NT2/D1 (cell line): ENCODE measurements at regions not wholly inside any gene's neighbourhood (a gene's known extent, or its start where the extent isn't known, plus 50 kb on each side); places are given as distances from the start of the nearest gene placed in this dataset.
A peak's percentile ranks its signal among the peaks of the same experiment; 100 is the strongest.
"Not testable (repeated sequence)": the region's sequence is repeated elsewhere in the genome, so short reads cannot be mapped to it uniquely, and the experiment has no call there.

Experiments used
- DNase-seq: peaks from one replicate; pipeline ENCODE4 v3.0.0-alpha.2; 2011; ENCODE audit warnings: low read depth, low spot score
- H3K27me3 ChIP-seq: 2 replicates; pipeline ENCODE4 v1.6.0; 2011; ENCODE audit warnings: mild to moderate bottlenecking; ENCODE audit not compliant: insufficient read length, insufficient read depth
- H3K36me3 ChIP-seq: 2 replicates; pipeline ENCODE4 v1.6.1; 2011; ENCODE audit warnings: mild to moderate bottlenecking, low read length, mixed read lengths; ENCODE audit not compliant: insufficient read depth, insufficient read length
- H3K4me1 ChIP-seq: 2 replicates; pipeline ENCODE4 v1.5.1; 2011; ENCODE audit not compliant: insufficient read depth, insufficient read length
- H3K4me3 ChIP-seq: 2 replicates; pipeline ENCODE4 v1.5.1; 2011; ENCODE audit warnings: low read depth; ENCODE audit not compliant: insufficient read length
- H3K9ac ChIP-seq: 2 replicates; pipeline ENCODE4 v1.6.0; 2011; ENCODE audit warnings: low read depth; ENCODE audit not compliant: insufficient read length
- H3K9me3 ChIP-seq: 2 replicates; pipeline ENCODE4 v1.5.1; 2011; ENCODE audit warnings: mild to moderate bottlenecking, low read length; ENCODE audit not compliant: insufficient read depth
- SUZ12 ChIP-seq: IDR thresholded peaks from 2 replicates; pipeline ENCODE4 v1.6.1; 2011; ENCODE audit not compliant: insufficient read length, insufficient read depth; ENCODE audit errors: extremely low read depth
- YY1 ChIP-seq: IDR thresholded peaks from 2 replicates; pipeline ENCODE4 v1.6.1; 2011; ENCODE audit not compliant: insufficient read length, insufficient read depth
- ZNF274 ChIP-seq: IDR thresholded peaks from 2 replicates; pipeline ENCODE4 v1.6.1; 2011; ENCODE audit warnings: mild to moderate bottlenecking, low read depth, low read length

GRCh38 chr3:6449099-6449498, 411.8 kb upstream of the GRM7 start:
- no peaks in the 10 kb centered on the region for H3K27me3 ChIP-seq
- TF ChIP-seq ZNF274 (no peak), SUZ12 (no peak), YY1 (no peak)

GRCh38 chr3:6452974-6453373, 407.9 kb upstream of the GRM7 start:
- H3K9ac ChIP-seq = no peak overlapping the region
- no peaks in the 10 kb centered on the region for H3K27me3 ChIP-seq
- no peak for DNase-seq
- H3K36me3 ChIP-seq = no peaks in the 10 kb centered on the region
- no peaks in the 10 kb centered on the region for H3K4me1 ChIP-seq
- no peaks in the 10 kb centered on the region for H3K9me3 ChIP-seq
- TF ChIP-seq YY1 = no peak
- TF ChIP-seq ZNF274 = no peak
- no peak for TF ChIP-seq SUZ12
- H3K4me3 ChIP-seq = no peak overlapping the region

More at GRCh38 chr3:6449099-6449498, 411.8 kb upstream of the GRM7 start:
- Histone ChIP-seq H3K9me3 (no peaks in the 10 kb centered on the region), H3K9ac (no peak overlapping the region), H3K36me3 (no peaks in the 10 kb centered on the region), H3K4me1 (no peaks in the 10 kb centered on the region), H3K4me3 (no peak overlapping the region)
- DNase-seq = no peak

- TF ChIP-seq SUZ12 (no peak), YY1 (no peak), ZNF274 (no peak)
Observed at GRCh38 chr3:6455031-6455430, 405.9 kb upstream of the GRM7 start.

DNA sequence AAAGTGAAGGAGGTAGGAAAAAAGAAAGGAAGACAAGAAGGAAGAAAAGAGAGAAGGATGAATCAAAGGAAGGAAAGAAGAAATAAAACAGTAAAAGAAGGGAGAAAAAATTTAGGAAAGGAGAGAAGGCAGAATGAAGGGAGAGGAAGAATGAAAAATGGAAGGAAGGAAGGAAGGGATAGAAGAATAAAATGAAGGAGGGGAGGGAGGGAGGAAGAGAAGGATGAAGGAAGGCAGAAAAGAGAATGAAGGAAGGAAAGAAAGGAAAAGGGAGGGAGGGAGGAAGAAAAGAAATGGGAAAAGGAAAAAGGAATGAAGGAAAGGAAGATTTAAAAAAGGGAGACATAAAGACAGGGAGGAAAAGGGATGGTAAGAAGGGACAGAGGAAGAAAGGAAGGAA, 393.7 kb upstream of the GRM7 start:
- Histone ChIP-seq H3K4me3 (no peak overlapping the region), H3K9ac (no peak overlapping the region), H3K4me1 (no peaks in the 10 kb centered on the region), H3K9me3 (no peaks in the 10 kb centered on the region), H3K27me3 (no peaks in the 10 kb centered on the region), H3K36me3 (no peaks in the 10 kb centered on the region)
- no peak for TF ChIP-seq ZNF274
- no peak for DNase-seq

More at GRCh38 chr3:6455031-6455430, 405.9 kb upstream of the GRM7 start:
- Histone ChIP-seq H3K36me3 (no peaks in the 10 kb centered on the region), H3K27me3 (no peaks in the 10 kb centered on the region), H3K9me3 (no peaks in the 10 kb centered on the region), H3K4me3 (no peak overlapping the region), H3K4me1 (no peaks in the 10 kb centered on the region), H3K9ac (no peak overlapping the region)
- DNase-seq = no peak

GRCh38 chr3:6468589-6468988, 392.3 kb upstream of the GRM7 start:
- TF ChIP-seq SUZ12 (no peak), YY1 (no peak), ZNF274 (no peak)
- H3K36me3 ChIP-seq = no peaks in the 10 kb centered on the region
- H3K9me3 ChIP-seq = no peaks in the 10 kb centered on the region
- H3K9ac ChIP-seq = no peak overlapping the region
- DNase-seq = no peak
- no peaks in the 10 kb centered on the region for H3K27me3 ChIP-seq
- H3K4me1 ChIP-seq = no peaks in the 10 kb centered on the region
- H3K4me3 ChIP-seq = no peak overlapping the region

- DNase-seq = no peak
- H3K4me3 ChIP-seq = no peak overlapping the region
- H3K27me3 ChIP-seq = no peaks in the 10 kb centered on the region
- no peak overlapping the region for H3K9ac ChIP-seq
- no peak for TF ChIP-seq SUZ12
- TF ChIP-seq YY1 = no peak
- TF ChIP-seq ZNF274 = no peak
- no peaks in the 10 kb centered on the region for H3K9me3 ChIP-seq
- H3K36me3 ChIP-seq = no peaks in the 10 kb centered on the region
- H3K4me1 ChIP-seq = no peaks in the 10 kb centered on the region
Observed at GRCh38 chr3:6471744-6472143, 389.2 kb upstream of the GRM7 start.

GRCh38 chr3:6490487-6491327, 370.2 kb upstream of the GRM7 start:
- H3K4me3 ChIP-seq = peak overlapping the region; percentile 56

More at GRCh38 chr3:6490487-6491327, 370.2 kb upstream of the GRM7 start:
- Histone ChIP-seq H3K36me3 (peaks cover 27% of the 10 kb centered on the region), H3K9ac (peak overlapping the region; percentile 56), H3K9me3 (0 out of 2 replicates have a peak, but pooled peaks cover 16% of the 10 kb centered on the region)
- H3K27me3 ChIP-seq, H3K4me1 ChIP-seq, DNase-seq: not testable (repeated sequence)
